GM21367 (cell line): ENCODE measurements at regions not wholly inside any gene's neighbourhood (a gene's known extent, or its start where the extent isn't known, plus 50 kb on each side); places are given as distances from the start of the nearest gene placed in this dataset.
"Not testable (repeated sequence)": the region's sequence is repeated elsewhere in the genome, so short reads cannot be mapped to it uniquely, and the experiment has no call there.

Experiments
- ATAC-seq: cut with Tn5 transposase; IDR thresholded peaks from one replicate; pipeline ENCODE4 v1.9.1; 2021; ENCODE audit not compliant: unreplicated experiment

GRCh38 chr4:159030297-159030696 lies 72.6 kb upstream of the RAPGEF2 start:
- ATAC-seq, result not testable (repeated sequence)

- peak; percentile 64 for ATAC-seq
Observed at GRCh38 chr4:159035570-159035969, 67.3 kb upstream of the RAPGEF2 start.

- ATAC-seq, result no peak
Observed at GRCh38 chr4:159038536-159038935, 64.3 kb upstream of the RAPGEF2 start.

- no peak for ATAC-seq
Observed at GRCh38 chr4:159041054-159042034, 61.5 kb upstream of the RAPGEF2 start.

GRCh38 chr4:159042097-159042605 lies 60.7 kb upstream of the RAPGEF2 start:
- ATAC-seq, result no peak

- no peak for ATAC-seq
Observed at GRCh38 chr4:159042868-159043267, 60.0 kb upstream of the RAPGEF2 start.

- ATAC-seq, result no peak
Observed at GRCh38 chr4:159043861-159044260, 59.0 kb upstream of the RAPGEF2 start.

- ATAC-seq, result no peak
Observed at GRCh38 chr4:159045321-159045720, 57.6 kb upstream of the RAPGEF2 start.

GRCh38 chr4:159046683-159047082 lies 56.2 kb upstream of the RAPGEF2 start:
- ATAC-seq, result no peak

GRCh38 chr4:159047478-159048165 lies 55.3 kb upstream of the RAPGEF2 start:
- no peak for ATAC-seq

GRCh38 chr4:159048166-159048886 lies 54.6 kb upstream of the RAPGEF2 start:
- ATAC-seq, result no peak

GRCh38 chr4:159049780-159050375 lies 53.0 kb upstream of the RAPGEF2 start:
- ATAC-seq, result no peak

GRCh38 chr4:159051245-159052071 lies 51.4 kb upstream of the RAPGEF2 start:
- peak; percentile 85 for ATAC-seq

GRCh38 chr4:159052315-159052714 lies 50.6 kb upstream of the RAPGEF2 start:
- ATAC-seq, result peak; percentile 51
